ENCODE measurements at regions not wholly inside any gene's neighbourhood (a gene's known extent, or its start where the extent isn't known, plus 50 kb on each side); places are given as distances from the start of the nearest gene placed in this dataset.

DNA sequence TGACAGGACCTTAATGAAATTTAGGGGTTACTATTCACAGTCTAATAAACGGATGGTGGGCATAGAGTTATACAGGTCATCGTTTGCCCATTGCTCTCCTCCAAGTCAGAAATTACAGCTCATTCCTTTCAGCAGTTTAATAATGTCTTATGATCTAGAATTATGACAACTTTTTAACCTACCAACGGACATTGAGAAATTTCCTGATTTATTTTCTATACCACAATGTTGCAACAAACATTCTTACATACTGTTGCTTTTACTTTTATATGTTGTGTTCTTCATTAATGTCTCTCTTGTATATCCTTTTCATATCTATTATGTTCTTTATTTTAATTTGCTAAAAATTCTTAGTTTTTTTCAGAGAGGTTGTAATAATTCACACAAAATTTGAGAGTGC is 152.8 kb upstream of the PRLR start:
- Histone ChIP-seq H3K36me3 (ENCODE audit: control insufficient read depth, insufficient read depth, low read length) (no peaks in the 10 kb centered on the region), H3K27me3 (ENCODE audit: control insufficient read depth, insufficient read depth, low read length) (no peaks in the 10 kb centered on the region; the same call in 1 of the 2 replicates), H3K4me3 (ENCODE audit: low read depth, low read length) (no peak overlapping the region)
- ChIA-PET POLR2A (no interaction called here), CTCF (no interaction called here)
- TF ChIP-seq, protein P1, sequence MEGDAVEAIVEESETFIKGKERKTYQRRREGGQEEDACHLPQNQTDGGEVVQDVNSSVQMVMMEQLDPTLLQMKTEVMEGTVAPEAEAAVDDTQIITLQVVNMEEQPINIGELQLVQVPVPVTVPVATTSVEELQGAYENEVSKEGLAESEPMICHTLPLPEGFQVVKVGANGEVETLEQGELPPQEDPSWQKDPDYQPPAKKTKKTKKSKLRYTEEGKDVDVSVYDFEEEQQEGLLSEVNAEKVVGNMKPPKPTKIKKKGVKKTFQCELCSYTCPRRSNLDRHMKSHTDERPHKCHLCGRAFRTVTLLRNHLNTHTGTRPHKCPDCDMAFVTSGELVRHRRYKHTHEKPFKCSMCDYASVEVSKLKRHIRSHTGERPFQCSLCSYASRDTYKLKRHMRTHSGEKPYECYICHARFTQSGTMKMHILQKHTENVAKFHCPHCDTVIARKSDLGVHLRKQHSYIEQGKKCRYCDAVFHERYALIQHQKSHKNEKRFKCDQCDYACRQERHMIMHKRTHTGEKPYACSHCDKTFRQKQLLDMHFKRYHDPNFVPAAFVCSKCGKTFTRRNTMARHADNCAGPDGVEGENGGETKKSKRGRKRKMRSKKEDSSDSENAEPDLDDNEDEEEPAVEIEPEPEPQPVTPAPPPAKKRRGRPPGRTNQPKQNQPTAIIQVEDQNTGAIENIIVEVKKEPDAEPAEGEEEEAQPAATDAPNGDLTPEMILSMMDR (IDR thresholded peaks at IDR 0.05; ENCODE audit: insufficient read depth, low read depth, low read length): no peak
- no peak for DNase-seq (ENCODE audit: low read depth)

DNA sequence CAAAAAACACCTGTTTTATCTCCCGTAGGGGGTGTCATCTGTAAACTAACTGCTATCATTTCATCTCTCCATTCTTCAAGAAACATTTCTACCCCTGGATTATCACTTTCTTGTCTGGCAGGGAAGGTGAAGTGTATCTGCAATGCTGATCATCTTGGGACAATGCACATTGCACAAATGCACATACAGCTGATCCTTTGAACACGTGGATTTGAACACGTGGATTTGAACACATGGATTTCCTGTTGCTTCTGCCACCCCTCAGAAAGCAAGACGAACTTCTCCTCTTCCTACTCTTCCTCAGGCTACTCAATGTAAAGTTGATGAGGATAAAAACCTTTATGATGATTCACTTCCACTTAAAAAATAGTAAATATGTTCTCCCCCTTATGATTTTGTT is 147.4 kb upstream of the PRLR start:
- no peak for DNase-seq (ENCODE audit: low read depth)
- Histone ChIP-seq H3K27me3 (ENCODE audit: control insufficient read depth, insufficient read depth, low read length) (no peaks in the 10 kb centered on the region; the same call in 1 of the 2 replicates), H3K36me3 (ENCODE audit: control insufficient read depth, insufficient read depth, low read length) (no peaks in the 10 kb centered on the region), H3K4me3 (ENCODE audit: low read depth, low read length) (no peak overlapping the region)
- POLR2A ChIA-PET: no interaction called here
- CTCF ChIA-PET: no interaction called here
- TF ChIP-seq, protein P1 (IDR thresholded peaks at IDR 0.05; ENCODE audit: insufficient read depth, low read depth, low read length): no peak

DNA sequence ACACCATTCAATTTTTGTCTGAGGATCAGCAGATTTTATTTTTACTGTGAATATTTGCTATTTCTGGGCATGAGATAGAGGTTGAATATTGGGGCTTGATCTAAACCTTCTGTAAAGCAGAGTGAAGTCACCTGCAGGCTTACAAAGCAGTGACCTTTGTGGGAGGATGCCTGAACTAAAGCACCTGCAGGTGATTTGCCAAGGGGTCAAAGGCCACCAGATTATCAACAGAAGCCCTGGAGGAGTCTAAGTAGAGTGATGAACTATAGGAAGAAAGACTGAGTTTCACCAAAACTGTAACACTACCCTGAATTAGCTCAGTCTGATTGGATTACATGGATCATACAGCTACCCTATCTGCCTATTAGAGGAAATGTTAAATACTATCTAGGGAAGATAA is 144.3 kb upstream of the PRLR start:
- CTCF ChIA-PET: no interaction called here
- TF ChIP-seq, protein P1 (IDR thresholded peaks at IDR 0.05; ENCODE audit: insufficient read depth, low read depth, low read length): no peak
- no peaks in the 10 kb centered on the region for H3K36me3 ChIP-seq (ENCODE audit: control insufficient read depth, insufficient read depth, low read length)
- no peaks in the 10 kb centered on the region; the same call in 1 of the 2 replicates for H3K27me3 ChIP-seq (ENCODE audit: control insufficient read depth, insufficient read depth, low read length)
- no peak overlapping the region for H3K4me3 ChIP-seq (ENCODE audit: low read depth, low read length)
- POLR2A ChIA-PET: no interaction called here
- no peak for DNase-seq (ENCODE audit: low read depth)

DNA sequence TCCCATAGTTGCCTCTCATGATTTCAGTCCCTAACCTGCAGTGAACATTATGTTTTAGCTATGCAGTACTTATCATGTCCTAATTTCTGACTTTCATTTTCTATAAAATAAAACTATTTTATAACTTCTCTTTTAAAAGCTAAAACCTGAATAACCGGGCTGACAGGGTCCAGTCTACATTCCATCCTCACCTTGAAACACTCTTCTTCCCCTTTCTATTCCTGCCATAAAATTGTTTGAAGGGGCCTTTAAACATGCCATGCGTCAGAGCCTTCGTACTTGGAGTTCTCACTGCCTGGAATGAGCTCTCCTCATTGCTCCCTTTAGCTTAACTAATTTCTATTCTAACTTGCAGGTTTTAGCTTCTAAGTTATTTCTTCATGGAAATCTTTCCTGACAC is 143.0 kb upstream of the PRLR start:
- Histone ChIP-seq H3K36me3 (ENCODE audit: control insufficient read depth, insufficient read depth, low read length) (no peaks in the 10 kb centered on the region), H3K27me3 (ENCODE audit: control insufficient read depth, insufficient read depth, low read length) (no peaks in the 10 kb centered on the region), H3K4me3 (ENCODE audit: low read depth, low read length) (no peak overlapping the region)
- TF ChIP-seq, protein P1 (IDR thresholded peaks at IDR 0.05; ENCODE audit: insufficient read depth, low read depth, low read length): no peak
- ChIA-PET POLR2A (no interaction called here), CTCF (no interaction called here)
- DNase-seq (ENCODE audit: low read depth): no peak

DNA sequence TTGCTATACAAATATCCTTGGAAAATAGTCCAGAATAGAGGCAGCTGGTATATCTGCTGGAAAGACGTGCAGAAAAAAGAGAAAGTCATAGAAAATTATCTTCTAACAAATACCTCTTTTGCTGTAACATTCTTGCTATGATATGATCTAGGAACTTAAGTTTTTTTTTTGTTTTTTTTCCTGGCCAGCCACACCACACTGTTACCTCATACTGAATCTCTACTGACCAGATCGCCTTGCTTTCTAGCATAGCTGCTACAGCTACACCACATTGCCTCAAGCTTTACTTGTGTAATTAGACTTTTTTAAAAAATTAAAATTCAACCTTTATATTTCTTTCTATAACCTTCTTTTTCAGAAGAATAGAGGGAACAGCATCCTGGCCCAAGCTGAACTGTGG is 142.2 kb upstream of the PRLR start:
- no peaks in the 10 kb centered on the region for H3K36me3 ChIP-seq (ENCODE audit: control insufficient read depth, insufficient read depth, low read length)
- ChIA-PET CTCF (no interaction called here), POLR2A (no interaction called here)
- no peak for DNase-seq (ENCODE audit: low read depth)
- no peaks in the 10 kb centered on the region for H3K27me3 ChIP-seq (ENCODE audit: control insufficient read depth, insufficient read depth, low read length)
- TF ChIP-seq, protein P1 (IDR thresholded peaks at IDR 0.05; ENCODE audit: insufficient read depth, low read depth, low read length): no peak
- no peak overlapping the region for H3K4me3 ChIP-seq (ENCODE audit: low read depth, low read length)
